Breast epithelium (tissue), 3 donors: ENCODE measurements at regions not wholly inside any gene's neighbourhood (a gene's known extent, or its start where the extent isn't known, plus 50 kb on each side); places are given as distances from the start of the nearest gene placed in this dataset.

Source experiments
- POLR2A ChIP-seq: fragments of 450-650 bp; IDR thresholded peaks from one replicate; pipeline ENCODE4 v1.6.1; 2016; ENCODE audit warnings: antibody characterized with exemption, mild to moderate bottlenecking, moderate library complexity
- TF ChIP-seq, protein P1 (sequence below), 3 donors: fragments of 450-650 bp; IDR thresholded peaks; one replicate each; pipeline ENCODE4 v1.5.1; 2016 to 2017; ENCODE audit warnings: antibody characterized with exemption in 3 of 3, mild to moderate bottlenecking in 3 of 3, moderate library complexity in 3 of 3

DNA sequence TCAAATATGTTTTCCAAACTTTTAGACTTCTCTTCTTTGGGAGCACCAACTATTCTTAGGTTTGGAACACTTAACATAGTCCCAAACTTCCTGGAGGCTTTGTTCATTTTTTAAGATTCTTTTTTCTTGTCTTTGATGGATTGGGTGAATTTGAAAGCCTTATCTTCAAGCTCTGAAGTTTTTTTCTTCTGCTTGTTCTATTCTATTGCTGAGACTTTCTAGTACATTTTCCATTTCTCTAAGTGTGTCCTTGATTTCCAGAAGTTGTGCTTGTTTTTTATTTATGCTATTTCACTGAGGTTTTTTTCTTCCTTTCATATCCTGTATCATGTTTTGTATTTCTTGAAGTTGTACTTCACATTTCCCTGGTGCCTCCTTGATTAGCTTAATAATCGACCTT is 97.5 kb downstream of the PLSCR2 start:
- TF ChIP-seq, protein P1, sequence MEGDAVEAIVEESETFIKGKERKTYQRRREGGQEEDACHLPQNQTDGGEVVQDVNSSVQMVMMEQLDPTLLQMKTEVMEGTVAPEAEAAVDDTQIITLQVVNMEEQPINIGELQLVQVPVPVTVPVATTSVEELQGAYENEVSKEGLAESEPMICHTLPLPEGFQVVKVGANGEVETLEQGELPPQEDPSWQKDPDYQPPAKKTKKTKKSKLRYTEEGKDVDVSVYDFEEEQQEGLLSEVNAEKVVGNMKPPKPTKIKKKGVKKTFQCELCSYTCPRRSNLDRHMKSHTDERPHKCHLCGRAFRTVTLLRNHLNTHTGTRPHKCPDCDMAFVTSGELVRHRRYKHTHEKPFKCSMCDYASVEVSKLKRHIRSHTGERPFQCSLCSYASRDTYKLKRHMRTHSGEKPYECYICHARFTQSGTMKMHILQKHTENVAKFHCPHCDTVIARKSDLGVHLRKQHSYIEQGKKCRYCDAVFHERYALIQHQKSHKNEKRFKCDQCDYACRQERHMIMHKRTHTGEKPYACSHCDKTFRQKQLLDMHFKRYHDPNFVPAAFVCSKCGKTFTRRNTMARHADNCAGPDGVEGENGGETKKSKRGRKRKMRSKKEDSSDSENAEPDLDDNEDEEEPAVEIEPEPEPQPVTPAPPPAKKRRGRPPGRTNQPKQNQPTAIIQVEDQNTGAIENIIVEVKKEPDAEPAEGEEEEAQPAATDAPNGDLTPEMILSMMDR (IDR thresholded peaks at IDR 0.05) = no peak
- TF ChIP-seq POLR2A = no peak
